Mesendoderm (in vitro differentiated cells): ENCODE measurements at regions not wholly inside any gene's neighbourhood (a gene's known extent, or its start where the extent isn't known, plus 50 kb on each side); places are given as distances from the start of the nearest gene placed in this dataset.
"Not testable (repeated sequence)": the region's sequence is repeated elsewhere in the genome, so short reads cannot be mapped to it uniquely, and the experiment has no call there.

ENCODE experiments used
- DNase-seq: peaks from one replicate; pipeline ENCODE4 v3.0.0; 2013
- H2AK5ac ChIP-seq: 2 replicates; pipeline ENCODE4 v1.6.1; 2013; ENCODE audit warnings: low read length, inconsistent platforms
- H2BK120ac ChIP-seq: 2 replicates; pipeline ENCODE4 v1.6.1; 2013; ENCODE audit warnings: low read depth, mild to moderate bottlenecking, low read length, moderate library complexity, mixed read lengths
- H2BK15ac ChIP-seq: replicated peaks from 2 replicates; pipeline ENCODE4 v1.6.1; 2013; ENCODE audit warnings: low read depth, mild to moderate bottlenecking, moderate library complexity
- H2BK5ac ChIP-seq: 2 replicates; pipeline ENCODE4 v1.6.1; 2013; ENCODE audit warnings: low read length, inconsistent platforms
- H3K18ac ChIP-seq: 2 replicates; pipeline ENCODE4 v1.6.1; 2013; ENCODE audit warnings: mild to moderate bottlenecking, low read length, mixed read lengths
- H3K23ac ChIP-seq: one replicate; pipeline ENCODE4 v1.6.1; 2013; ENCODE audit warnings: low read length
- H3K27ac ChIP-seq: 2 replicates; pipeline ENCODE4 v1.5.1; 2013; ENCODE audit warnings: low read depth, mild to moderate bottlenecking, inconsistent platforms, low read length, moderate library complexity
- H3K27me3 ChIP-seq: 2 replicates; pipeline ENCODE4 v1.6.1; 2013; ENCODE audit warnings: low read length, control low read depth, mild to moderate bottlenecking, inconsistent platforms; ENCODE audit not compliant: insufficient read depth, poor library complexity
- H3K36me3 ChIP-seq: 2 replicates; pipeline ENCODE4 v1.6.1; 2013; ENCODE audit warnings: low read length, inconsistent platforms; ENCODE audit not compliant: control insufficient read depth, insufficient read depth
- H3K4ac ChIP-seq: one replicate; pipeline ENCODE4 v1.6.1; 2013; ENCODE audit warnings: low read depth, mild to moderate bottlenecking, low read length, moderate library complexity
- H3K4me1 ChIP-seq: 2 replicates; pipeline ENCODE4 v1.6.1; 2013; ENCODE audit warnings: low read depth, low read length, inconsistent platforms; ENCODE audit not compliant: control insufficient read depth
- H3K4me2 ChIP-seq: 2 replicates; pipeline ENCODE4 v1.6.1; 2013; ENCODE audit warnings: low read length
- H3K4me3 ChIP-seq: 2 replicates; pipeline ENCODE4 v1.5.1; 2013; ENCODE audit warnings: mild to moderate bottlenecking, low read length
- H3K56ac ChIP-seq: one replicate; pipeline ENCODE4 v1.6.1; 2013; ENCODE audit warnings: low read length
- H3K79me1 ChIP-seq: 2 replicates; pipeline ENCODE4 v1.6.1; 2013; ENCODE audit warnings: low read length, inconsistent platforms
- H3K79me2 ChIP-seq: 2 replicates; pipeline ENCODE4 v1.6.1; 2013; ENCODE audit warnings: mild to moderate bottlenecking, low read length; ENCODE audit not compliant: control insufficient read depth, insufficient read depth
- H3K9ac ChIP-seq: 2 replicates; pipeline ENCODE4 v1.6.1; 2013; ENCODE audit warnings: low read length, inconsistent platforms
- H4K5ac ChIP-seq: one replicate; pipeline ENCODE4 v1.6.1; 2013; ENCODE audit warnings: low read length
- H4K8ac ChIP-seq: one replicate; pipeline ENCODE4 v1.6.1; 2013; ENCODE audit warnings: low read depth, mild to moderate bottlenecking, control low read depth, low read length, moderate library complexity
- WGBS: extraction: QIAGEN DNeasy Blood & Tissue Kit; methylation state at CpG from one replicate; pipeline ENCODE4 v1.1.7; 2013; ENCODE audit warnings: low lambda C conversion rate, missing lambda C conversion rate; ENCODE audit not compliant: insufficient coverage; ENCODE audit errors: extremely low coverage; 5-methylcytosine and 5-hydroxymethylcytosine counted together

DNA sequence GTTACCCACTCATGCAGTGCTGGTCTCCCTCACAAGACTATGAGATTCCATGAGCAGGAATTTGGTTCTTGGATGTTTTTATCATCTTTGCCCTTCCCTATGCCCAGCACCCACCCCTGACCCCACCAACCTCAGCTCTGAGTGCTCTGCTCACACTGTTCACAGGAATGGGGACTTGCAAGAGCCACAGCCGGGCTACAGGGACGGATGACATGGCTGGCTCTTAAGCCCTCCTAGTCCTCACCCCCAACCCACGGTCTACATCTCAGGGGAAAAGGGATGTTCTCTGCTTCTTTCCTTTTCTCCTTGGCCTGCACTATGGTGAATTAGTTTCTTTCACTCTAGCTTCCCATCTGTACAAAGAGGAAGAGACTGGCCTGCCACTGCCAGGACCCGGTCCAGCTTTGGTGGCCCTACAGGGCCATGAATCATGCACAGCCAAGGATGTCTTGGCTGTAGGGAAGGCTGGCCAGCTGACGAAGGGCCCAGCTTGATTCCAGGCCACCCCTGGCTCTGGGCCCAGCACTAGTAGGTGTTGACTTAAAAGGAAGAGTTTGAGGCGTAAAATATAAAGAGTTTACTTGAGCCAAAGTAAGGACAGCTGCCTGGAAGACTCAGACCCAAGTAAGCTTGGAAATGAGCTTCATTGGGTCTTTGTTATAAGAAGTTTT lies 79.7 kb upstream of the MTLN start:
- H3K4me3 ChIP-seq, H3K36me3 ChIP-seq, H4K8ac ChIP-seq, H2AK5ac ChIP-seq, H3K4ac ChIP-seq, H3K4me1 ChIP-seq, DNase-seq, H3K79me2 ChIP-seq, H3K27me3 ChIP-seq, H3K23ac ChIP-seq, H3K79me1 ChIP-seq, H2BK15ac ChIP-seq, H2BK5ac ChIP-seq, H4K5ac ChIP-seq, H3K9ac ChIP-seq, H3K18ac ChIP-seq, H3K27ac ChIP-seq, H3K4me2 ChIP-seq, H3K56ac ChIP-seq, H2BK120ac ChIP-seq: not testable (repeated sequence)
- WGBS: no CpG with 5 or more reads among the region's 6 CpGs

DNA sequence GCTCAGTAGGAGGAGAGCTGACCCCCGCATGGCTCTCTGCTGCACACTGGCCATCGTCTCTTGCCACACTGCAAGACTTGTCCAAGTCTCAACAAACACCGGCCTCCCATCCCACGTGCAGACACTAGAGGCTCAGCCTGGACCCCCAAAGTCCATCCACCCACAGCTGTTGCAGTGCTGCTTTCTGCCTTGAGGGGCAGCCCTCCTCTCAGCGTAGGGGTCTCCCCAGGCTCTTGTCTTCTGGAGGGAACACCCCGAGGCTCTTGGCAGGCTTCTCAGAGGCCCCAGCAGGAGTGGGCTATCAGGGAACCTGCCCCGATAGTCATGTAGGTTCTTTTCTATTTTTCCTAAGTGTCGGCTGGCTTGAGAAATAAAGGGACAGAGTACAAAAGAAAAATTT lies 75.5 kb upstream of the MTLN start:
- not testable (repeated sequence) for H2BK15ac ChIP-seq, H4K8ac ChIP-seq, H3K4me1 ChIP-seq, H2AK5ac ChIP-seq, H3K23ac ChIP-seq, DNase-seq, H3K27me3 ChIP-seq, H3K9ac ChIP-seq, H2BK120ac ChIP-seq, H3K79me2 ChIP-seq, H3K4me3 ChIP-seq, H3K18ac ChIP-seq, H3K4me2 ChIP-seq, H3K4ac ChIP-seq, H3K56ac ChIP-seq, H2BK5ac ChIP-seq, H3K36me3 ChIP-seq, H4K5ac ChIP-seq, H3K27ac ChIP-seq, H3K79me1 ChIP-seq
- no CpG with 5 or more reads among the region's 8 CpGs for WGBS

DNA sequence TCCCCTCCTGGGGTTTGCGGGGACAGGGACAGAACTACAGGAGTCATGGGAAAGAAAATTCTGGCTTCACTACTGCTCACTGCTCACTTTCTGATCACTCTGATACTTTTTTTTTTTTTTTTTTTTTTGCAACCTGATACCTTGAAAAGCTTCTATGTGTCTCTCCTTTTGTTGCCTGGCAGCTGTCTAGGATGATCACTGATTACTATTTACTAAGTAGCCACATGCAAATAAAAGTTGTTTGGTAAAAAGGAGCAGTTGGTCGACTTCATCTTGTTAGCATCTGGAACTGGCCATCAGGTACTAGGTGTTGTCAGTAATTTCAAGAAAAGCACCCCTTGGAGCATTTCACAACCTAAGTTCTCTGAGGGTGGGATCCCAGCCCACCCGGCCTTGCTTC lies 74.9 kb upstream of the MTLN start:
- H3K18ac ChIP-seq, H3K79me1 ChIP-seq: not testable (repeated sequence)

DNA sequence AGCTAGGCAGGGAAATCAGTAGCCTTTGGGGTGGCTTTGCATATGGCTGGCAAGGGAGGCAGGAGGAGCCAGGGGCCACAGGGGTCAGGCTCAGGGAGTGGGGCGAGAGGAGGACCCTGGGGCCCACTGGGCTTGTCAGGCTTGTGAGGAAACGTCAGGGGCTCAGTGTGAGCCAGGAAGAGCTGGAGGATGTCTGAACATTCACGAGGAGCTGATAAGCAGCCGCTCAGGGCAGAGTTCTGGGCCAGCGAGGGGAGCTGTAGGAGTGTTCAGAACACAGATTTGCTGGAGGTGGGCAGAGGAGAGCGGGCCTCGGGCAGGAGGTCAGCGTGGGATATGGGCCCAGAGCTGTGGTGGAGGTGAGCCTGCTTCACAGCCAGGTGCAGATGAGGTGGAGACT lies 72.7 kb upstream of the MTLN start:
- not testable (repeated sequence) for H3K36me3 ChIP-seq, H2BK120ac ChIP-seq, H3K79me2 ChIP-seq, H3K4ac ChIP-seq, H2BK5ac ChIP-seq, H3K18ac ChIP-seq, H4K5ac ChIP-seq, H4K8ac ChIP-seq, H3K4me3 ChIP-seq, H3K4me2 ChIP-seq, H2BK15ac ChIP-seq, H3K27ac ChIP-seq, H3K79me1 ChIP-seq, H3K27me3 ChIP-seq, H3K56ac ChIP-seq, DNase-seq, H3K23ac ChIP-seq, H2AK5ac ChIP-seq, H3K4me1 ChIP-seq, H3K9ac ChIP-seq
- WGBS: no CpG with 5 or more reads among the region's 8 CpGs

More for the DNA sequence above, 74.9 kb upstream of the MTLN start:
- not testable (repeated sequence) for DNase-seq, H3K56ac ChIP-seq, H3K27me3 ChIP-seq, H3K79me2 ChIP-seq, H2BK5ac ChIP-seq, H3K4me1 ChIP-seq, H4K5ac ChIP-seq, H3K4me3 ChIP-seq, H2BK15ac ChIP-seq, H3K4ac ChIP-seq, H3K4me2 ChIP-seq, H2BK120ac ChIP-seq, H3K23ac ChIP-seq, H4K8ac ChIP-seq, H3K27ac ChIP-seq, H3K36me3 ChIP-seq, H3K9ac ChIP-seq, H2AK5ac ChIP-seq
- no CpG with 5 or more reads among the region's 3 CpGs for WGBS

DNA sequence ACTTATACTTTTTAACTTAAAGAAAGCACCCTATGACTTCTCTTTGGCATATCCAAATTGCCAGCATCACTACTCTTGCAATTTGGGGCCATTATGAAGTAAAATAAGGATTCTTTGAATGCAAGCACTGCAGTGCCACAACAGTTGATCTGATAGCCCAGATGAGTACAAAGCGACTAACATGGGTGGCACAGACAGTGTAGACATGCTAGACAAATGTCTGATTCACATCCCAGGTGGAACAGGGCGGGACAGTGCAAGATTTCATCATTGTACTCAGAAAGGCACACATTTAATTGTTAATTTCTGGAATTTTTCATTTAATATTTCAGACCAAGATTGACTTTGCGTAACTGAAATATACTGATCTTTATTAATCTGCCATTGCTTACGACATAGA lies 68.5 kb upstream of the MTLN start:
- not testable (repeated sequence) for H3K56ac ChIP-seq, H3K23ac ChIP-seq, H3K27ac ChIP-seq, H2BK5ac ChIP-seq, H3K4ac ChIP-seq, H3K79me2 ChIP-seq, H4K8ac ChIP-seq, H2AK5ac ChIP-seq, H3K18ac ChIP-seq, H3K9ac ChIP-seq, H3K27me3 ChIP-seq, H3K4me1 ChIP-seq, H3K79me1 ChIP-seq, DNase-seq, H3K4me2 ChIP-seq, H3K4me3 ChIP-seq, H4K5ac ChIP-seq, H2BK15ac ChIP-seq, H2BK120ac ChIP-seq, H3K36me3 ChIP-seq
- no CpG with 5 or more reads among the region's 4 CpGs for WGBS

DNA sequence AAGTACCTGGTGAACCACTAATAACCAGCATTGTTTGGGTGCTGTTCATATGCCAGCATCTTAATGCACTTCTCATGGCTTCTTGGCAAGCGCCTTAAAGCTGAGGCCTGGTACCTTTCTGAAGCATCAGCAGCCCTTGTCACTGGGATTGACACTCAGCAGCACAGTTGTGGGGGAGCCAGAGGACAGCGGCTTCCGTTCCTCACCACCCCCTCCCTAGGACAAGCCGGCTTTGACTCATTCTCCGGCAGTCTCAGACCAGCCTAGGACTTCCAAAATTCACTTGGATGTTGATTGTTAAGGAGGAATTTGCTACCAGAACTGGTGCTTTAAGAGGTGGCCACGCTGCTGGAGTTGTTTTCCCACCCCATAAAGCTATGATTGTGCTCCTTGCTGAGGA lies 64.7 kb upstream of the MTLN start:
- H4K8ac ChIP-seq, H3K79me1 ChIP-seq, H3K4me1 ChIP-seq, H3K4me3 ChIP-seq, H3K9ac ChIP-seq, H2BK15ac ChIP-seq, H3K56ac ChIP-seq, H2AK5ac ChIP-seq, H3K4me2 ChIP-seq, DNase-seq, H2BK120ac ChIP-seq, H3K36me3 ChIP-seq, H3K4ac ChIP-seq, H3K27me3 ChIP-seq, H4K5ac ChIP-seq, H3K79me2 ChIP-seq, H3K18ac ChIP-seq, H3K23ac ChIP-seq, H3K27ac ChIP-seq, H2BK5ac ChIP-seq: not testable (repeated sequence)
- no CpG with 5 or more reads among the region's 6 CpGs for WGBS
